ENCODE measurements at regions not wholly inside any gene's neighbourhood (a gene's known extent, or its start where the extent isn't known, plus 50 kb on each side); places are given as distances from the start of the nearest gene placed in this dataset.

DNA sequence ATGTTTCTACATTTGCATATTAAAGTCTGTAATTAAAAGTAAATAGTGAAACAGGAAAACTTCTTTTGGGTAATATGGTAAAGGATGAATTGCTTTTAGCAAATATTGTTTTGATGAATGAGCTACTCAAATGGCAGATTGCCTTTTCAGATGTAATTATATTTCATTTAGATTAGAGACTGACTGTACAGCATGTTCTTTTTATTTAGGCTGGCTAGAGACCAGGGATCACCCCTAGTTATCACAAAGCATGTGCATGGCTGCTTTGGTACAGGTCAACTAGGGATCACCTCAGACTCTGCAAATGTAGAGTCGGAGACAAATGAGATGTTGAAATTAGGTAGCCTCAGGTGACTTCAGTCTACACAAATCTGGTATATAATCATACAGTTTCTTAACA is 214.9 kb upstream of the SEMA6A start:
- Histone ChIP-seq H3K9me3 (ENCODE audit: control insufficient read depth in 2 of 2, insufficient read depth in 1 of 2, low read length in 1 of 2) (no peaks in the 10 kb centered on the region), H3K36me3 (ENCODE audit: control insufficient read depth in 2 of 2, insufficient read depth in 2 of 2, low read length in 1 of 2) (no peaks in the 10 kb centered on the region), H3K27me3 (ENCODE audit: control insufficient read depth in 2 of 2, insufficient read depth in 1 of 2, low read length in 1 of 2) (no peaks in the 10 kb centered on the region), H3K4me1 (ENCODE audit: control insufficient read depth in 2 of 2, insufficient read depth in 2 of 2, low read length in 2 of 2) (no peaks in the 10 kb centered on the region), H3K27ac (ENCODE audit: low read depth in 1 of 2, low read length in 1 of 2) (no peak overlapping the region), H3K4me3 (ENCODE audit: low read length in 2 of 2) (no peak overlapping the region)
- DNase-seq (ENCODE audit: low read depth in 6 of 9, low spot score in 9 of 9): no peak
- 94% methylated on average over 1 of the region's 1 CpG for WGBS

- WGBS: 56% methylated on average over 4 of the region's 4 CpGs
- Histone ChIP-seq H3K4me3 (ENCODE audit: low read length in 2 of 2) (no peak overlapping the region), H3K27ac (ENCODE audit: low read depth in 1 of 2, low read length in 1 of 2) (no peak overlapping the region), H3K4me1 (ENCODE audit: control insufficient read depth in 2 of 2, insufficient read depth in 2 of 2, low read length in 2 of 2) (no peaks in the 10 kb centered on the region), H3K36me3 (ENCODE audit: control insufficient read depth in 2 of 2, insufficient read depth in 2 of 2, low read length in 1 of 2) (no peaks in the 10 kb centered on the region), H3K9me3 (ENCODE audit: control insufficient read depth in 2 of 2, insufficient read depth in 1 of 2, low read length in 1 of 2) (no peaks in the 10 kb centered on the region), H3K27me3 (ENCODE audit: control insufficient read depth in 2 of 2, insufficient read depth in 1 of 2, low read length in 1 of 2) (no peaks in the 10 kb centered on the region)
- DNase-seq (ENCODE audit: low read depth in 6 of 9, low spot score in 9 of 9): no peak
Measured at GRCh38 chr5:116788851-116789403, 214.3 kb upstream of the SEMA6A start.

DNA sequence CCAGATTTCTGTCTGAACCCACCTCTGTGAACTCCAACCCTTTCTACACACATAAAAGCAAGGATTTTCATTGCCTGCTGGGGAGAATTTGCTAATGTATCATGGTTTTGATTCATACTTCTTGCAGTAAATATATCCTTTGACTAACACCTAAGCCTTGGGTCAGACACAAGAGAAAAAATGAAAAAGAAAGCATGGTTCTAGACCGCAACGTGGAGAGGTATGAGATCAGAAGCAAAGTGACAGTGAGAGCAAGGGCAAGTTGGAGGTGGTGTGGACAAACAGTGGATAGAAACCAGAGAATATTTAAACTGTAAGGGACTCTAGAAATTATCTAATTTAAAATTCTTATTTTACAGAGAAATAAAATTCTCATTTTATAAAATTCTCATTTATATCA is 212.9 kb upstream of the SEMA6A start:
- 96% methylated on average over 2 of the region's 2 CpGs for WGBS
- Histone ChIP-seq H3K36me3 (ENCODE audit: control insufficient read depth in 2 of 2, insufficient read depth in 2 of 2, low read length in 1 of 2) (no peaks in the 10 kb centered on the region), H3K27me3 (ENCODE audit: control insufficient read depth in 2 of 2, insufficient read depth in 1 of 2, low read length in 1 of 2) (no peaks in the 10 kb centered on the region), H3K27ac (ENCODE audit: low read depth in 1 of 2, low read length in 1 of 2) (no peak overlapping the region), H3K4me3 (ENCODE audit: low read length in 2 of 2) (no peak overlapping the region), H3K9me3 (ENCODE audit: control insufficient read depth in 2 of 2, insufficient read depth in 1 of 2, low read length in 1 of 2) (no peaks in the 10 kb centered on the region), H3K4me1 (ENCODE audit: control insufficient read depth in 2 of 2, insufficient read depth in 2 of 2, low read length in 2 of 2) (no peaks in the 10 kb centered on the region)
- no peak for DNase-seq (ENCODE audit: low read depth in 6 of 9, low spot score in 9 of 9)

DNA sequence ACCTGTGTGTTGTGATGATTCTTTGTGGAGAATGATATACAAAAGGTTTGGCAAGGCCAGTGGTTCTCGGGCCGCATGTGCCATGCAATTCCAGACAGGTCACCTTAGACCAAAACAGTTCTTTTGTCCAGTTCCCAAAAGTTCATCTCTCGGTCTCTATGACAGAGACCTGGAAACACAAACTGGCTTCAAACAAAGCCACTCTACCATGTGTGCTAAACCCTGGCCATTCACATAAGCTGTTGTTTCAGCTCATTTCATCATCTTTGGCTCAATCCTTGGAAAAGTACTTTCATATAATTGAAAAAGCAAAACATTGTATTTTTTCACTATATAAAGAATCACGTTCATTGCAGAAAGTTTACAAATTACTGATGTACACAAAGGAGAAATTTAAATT is 210.5 kb upstream of the SEMA6A start:
- H3K27me3 ChIP-seq (ENCODE audit: control insufficient read depth in 2 of 2, insufficient read depth in 1 of 2, low read length in 1 of 2): no peaks in the 10 kb centered on the region
- H3K9me3 ChIP-seq (ENCODE audit: control insufficient read depth in 2 of 2, insufficient read depth in 1 of 2, low read length in 1 of 2): no peaks in the 10 kb centered on the region
- H3K36me3 ChIP-seq (ENCODE audit: control insufficient read depth in 2 of 2, insufficient read depth in 2 of 2, low read length in 1 of 2): no peaks in the 10 kb centered on the region
- no peak overlapping the region for H3K27ac ChIP-seq (ENCODE audit: low read depth in 1 of 2, low read length in 1 of 2)
- no peaks in the 10 kb centered on the region for H3K4me1 ChIP-seq (ENCODE audit: control insufficient read depth in 2 of 2, insufficient read depth in 2 of 2, low read length in 2 of 2)
- WGBS: 95% methylated on average over 4 of the region's 4 CpGs
- no peak for DNase-seq (ENCODE audit: low read depth in 6 of 9, low spot score in 9 of 9)
- no peak overlapping the region for H3K4me3 ChIP-seq (ENCODE audit: low read length in 2 of 2)

DNA sequence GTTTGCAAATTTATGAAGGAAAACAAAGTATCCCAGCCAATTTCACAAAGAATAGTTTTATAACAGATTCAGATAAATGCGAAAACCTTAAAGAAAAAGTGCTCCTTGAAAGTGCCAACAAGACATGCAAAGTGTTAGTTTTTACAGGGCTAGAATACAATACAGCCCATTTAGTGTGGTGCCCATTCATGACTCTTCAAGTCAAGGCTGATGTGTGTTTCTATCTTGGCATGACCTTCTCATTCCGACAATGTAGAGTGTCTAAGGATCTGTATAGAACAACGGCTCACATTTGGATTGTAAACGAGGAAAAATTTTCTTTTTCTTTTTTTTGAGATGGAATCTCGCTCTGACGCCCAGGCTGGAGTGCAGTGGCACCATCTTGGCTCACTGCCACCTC is 205.2 kb upstream of the SEMA6A start:
- Histone ChIP-seq H3K4me3 (ENCODE audit: low read length in 2 of 2) (no peak overlapping the region), H3K36me3 (ENCODE audit: control insufficient read depth in 2 of 2, insufficient read depth in 2 of 2, low read length in 1 of 2) (no peaks in the 10 kb centered on the region), H3K27me3 (ENCODE audit: control insufficient read depth in 2 of 2, insufficient read depth in 1 of 2, low read length in 1 of 2) (no peaks in the 10 kb centered on the region), H3K4me1 (ENCODE audit: control insufficient read depth in 2 of 2, insufficient read depth in 2 of 2, low read length in 2 of 2) (no peaks in the 10 kb centered on the region), H3K9me3 (ENCODE audit: control insufficient read depth in 2 of 2, insufficient read depth in 1 of 2, low read length in 1 of 2) (no peaks in the 10 kb centered on the region), H3K27ac (ENCODE audit: low read depth in 1 of 2, low read length in 1 of 2) (no peak overlapping the region)
- WGBS: 87% methylated on average over 6 of the region's 6 CpGs
- no peak for DNase-seq (ENCODE audit: low read depth in 6 of 9, low spot score in 9 of 9)

DNA sequence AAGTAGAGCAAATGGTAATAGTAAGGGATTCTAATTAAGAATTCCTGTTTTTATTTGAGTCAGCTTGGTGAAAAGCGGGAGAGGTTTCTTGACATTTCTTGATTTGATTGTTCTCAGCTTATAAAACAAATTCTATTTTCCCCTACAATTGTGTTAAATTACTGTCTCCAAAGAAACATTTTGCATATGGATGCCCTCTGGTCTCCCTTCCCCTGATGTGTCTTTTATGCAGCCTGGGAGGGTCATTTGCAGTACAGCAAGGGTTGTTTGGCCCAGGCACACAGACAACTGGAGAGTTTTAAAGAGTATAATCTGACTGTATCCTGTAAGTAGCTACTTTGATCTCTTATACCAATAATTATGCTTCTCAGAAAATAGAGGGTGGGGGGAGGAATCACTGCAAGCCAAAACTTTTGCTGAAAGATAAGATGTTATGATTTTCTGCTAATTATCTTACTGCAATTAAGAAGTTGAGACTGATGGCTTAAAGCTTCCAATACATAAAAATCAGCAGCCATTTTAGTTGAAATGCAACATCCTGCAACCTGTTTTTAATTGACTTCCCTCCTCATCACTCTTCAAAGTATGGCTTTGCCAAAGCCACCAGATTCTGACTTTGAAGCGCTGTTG is 204.1 kb upstream of the SEMA6A start:
- no peak overlapping the region for H3K27ac ChIP-seq (ENCODE audit: low read depth in 1 of 2, low read length in 1 of 2)
- no peaks in the 10 kb centered on the region for H3K9me3 ChIP-seq (ENCODE audit: control insufficient read depth in 2 of 2, insufficient read depth in 1 of 2, low read length in 1 of 2)
- no peaks in the 10 kb centered on the region for H3K4me1 ChIP-seq (ENCODE audit: control insufficient read depth in 2 of 2, insufficient read depth in 2 of 2, low read length in 2 of 2)
- WGBS: 96% methylated on average over 2 of the region's 2 CpGs
- no peak overlapping the region for H3K4me3 ChIP-seq (ENCODE audit: low read length in 2 of 2)
- no peak for DNase-seq (ENCODE audit: low read depth in 6 of 9, low spot score in 9 of 9)
- H3K36me3 ChIP-seq (ENCODE audit: control insufficient read depth in 2 of 2, insufficient read depth in 2 of 2, low read length in 1 of 2): no peaks in the 10 kb centered on the region
- H3K27me3 ChIP-seq (ENCODE audit: control insufficient read depth in 2 of 2, insufficient read depth in 1 of 2, low read length in 1 of 2): no peaks in the 10 kb centered on the region

- H3K36me3 ChIP-seq (ENCODE audit: control insufficient read depth in 2 of 2, insufficient read depth in 2 of 2, low read length in 1 of 2): no peaks in the 10 kb centered on the region
- no peak for DNase-seq (ENCODE audit: low read depth in 6 of 9, low spot score in 9 of 9)
Measured at GRCh38 chr5:116778032-116778431, 203.4 kb upstream of the SEMA6A start.

DNA sequence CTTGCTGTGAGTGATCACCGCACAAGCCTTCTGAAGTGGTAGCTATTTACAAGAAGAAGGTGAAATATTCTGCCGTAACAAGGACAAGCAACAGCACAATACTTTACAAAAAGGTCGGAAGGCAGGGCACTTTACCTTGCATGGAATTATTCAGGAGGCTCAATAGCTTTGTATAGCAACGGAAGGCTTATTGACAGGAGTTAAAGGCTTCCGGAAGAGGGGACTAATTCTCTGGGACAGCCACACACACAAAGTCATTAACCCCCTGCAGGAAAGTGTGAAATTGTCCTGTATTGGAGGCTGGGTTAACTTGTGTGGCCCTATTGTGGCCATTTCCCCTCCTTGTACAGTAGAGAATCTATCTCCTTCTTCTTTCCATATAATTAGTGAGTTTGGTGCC is 199.3 kb upstream of the SEMA6A start:
- DNase-seq (ENCODE audit: low read depth in 6 of 9, low spot score in 9 of 9): no peak
- Histone ChIP-seq H3K36me3 (ENCODE audit: control insufficient read depth in 2 of 2, insufficient read depth in 2 of 2, low read length in 1 of 2) (no peaks in the 10 kb centered on the region), H3K27ac (ENCODE audit: low read depth in 1 of 2, low read length in 1 of 2) (no peak overlapping the region), H3K27me3 (ENCODE audit: control insufficient read depth in 2 of 2, insufficient read depth in 1 of 2, low read length in 1 of 2) (no peaks in the 10 kb centered on the region), H3K4me3 (ENCODE audit: low read length in 2 of 2) (no peak overlapping the region), H3K9me3 (ENCODE audit: control insufficient read depth in 2 of 2, insufficient read depth in 1 of 2, low read length in 1 of 2) (no peaks in the 10 kb centered on the region), H3K4me1 (ENCODE audit: control insufficient read depth in 2 of 2, insufficient read depth in 2 of 2, low read length in 2 of 2) (no peaks in the 10 kb centered on the region)
- WGBS: 87% methylated on average over 5 of the region's 5 CpGs

More at GRCh38 chr5:116778032-116778431, 203.4 kb upstream of the SEMA6A start:
- Histone ChIP-seq H3K27ac (ENCODE audit: low read depth in 1 of 2, low read length in 1 of 2) (no peak overlapping the region), H3K9me3 (ENCODE audit: control insufficient read depth in 2 of 2, insufficient read depth in 1 of 2, low read length in 1 of 2) (no peaks in the 10 kb centered on the region), H3K27me3 (ENCODE audit: control insufficient read depth in 2 of 2, insufficient read depth in 1 of 2, low read length in 1 of 2) (no peaks in the 10 kb centered on the region), H3K4me3 (ENCODE audit: low read length in 2 of 2) (no peak overlapping the region), H3K4me1 (ENCODE audit: control insufficient read depth in 2 of 2, insufficient read depth in 2 of 2, low read length in 2 of 2) (no peaks in the 10 kb centered on the region)
- WGBS: 60% methylated on average over 10 of the region's 10 CpGs

DNA sequence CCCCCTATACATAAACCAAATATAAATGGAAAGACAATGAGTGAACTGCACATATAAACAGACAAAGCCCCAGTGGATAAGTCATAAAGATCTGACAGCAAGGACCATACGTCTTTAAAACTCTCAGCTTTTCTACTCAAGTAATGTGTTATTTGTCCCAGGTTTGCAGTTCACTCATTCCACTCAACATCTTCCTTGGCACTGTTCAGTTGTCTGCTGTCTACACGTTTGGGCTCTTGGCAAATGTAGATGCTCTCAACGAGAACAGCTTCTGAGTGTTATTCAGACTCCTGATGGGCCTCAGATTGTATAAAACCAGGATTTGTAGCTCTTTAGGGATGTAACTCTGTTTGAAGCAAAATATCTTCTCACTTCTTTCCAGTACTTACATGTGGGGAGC is 198.2 kb upstream of the SEMA6A start:
- H3K4me3 ChIP-seq (ENCODE audit: low read length in 2 of 2): no peak overlapping the region

More for the DNA sequence above, 198.2 kb upstream of the SEMA6A start:
- WGBS: 91% methylated on average over 3 of the region's 3 CpGs
- no peaks in the 10 kb centered on the region for H3K4me1 ChIP-seq (ENCODE audit: control insufficient read depth in 2 of 2, insufficient read depth in 2 of 2, low read length in 2 of 2)
- no peak overlapping the region for H3K27ac ChIP-seq (ENCODE audit: low read depth in 1 of 2, low read length in 1 of 2)
- H3K36me3 ChIP-seq (ENCODE audit: control insufficient read depth in 2 of 2, insufficient read depth in 2 of 2, low read length in 1 of 2): no peaks in the 10 kb centered on the region
- H3K27me3 ChIP-seq (ENCODE audit: control insufficient read depth in 2 of 2, insufficient read depth in 1 of 2, low read length in 1 of 2): no peaks in the 10 kb centered on the region
- no peaks in the 10 kb centered on the region for H3K9me3 ChIP-seq (ENCODE audit: control insufficient read depth in 2 of 2, insufficient read depth in 1 of 2, low read length in 1 of 2)
- no peak for DNase-seq (ENCODE audit: low read depth in 6 of 9, low spot score in 9 of 9)

All from thymus (tissue), 11 donors.